GM20000 (cell line): ENCODE measurements at regions not wholly inside any gene's neighbourhood (a gene's known extent, or its start where the extent isn't known, plus 50 kb on each side); places are given as distances from the start of the nearest gene placed in this dataset.

Experiments used
- DNase-seq: peaks from one replicate; pipeline ENCODE4 v3.0.0; 2012; ENCODE audit warnings: low spot score
- TF ChIP-seq, protein P1 (sequence below): IDR thresholded peaks from 2 replicates; pipeline ENCODE4 v1.5.1; 2012; ENCODE audit warnings: mild to moderate bottlenecking, control low read depth; ENCODE audit errors: extremely low read depth, missing control alignments

DNA sequence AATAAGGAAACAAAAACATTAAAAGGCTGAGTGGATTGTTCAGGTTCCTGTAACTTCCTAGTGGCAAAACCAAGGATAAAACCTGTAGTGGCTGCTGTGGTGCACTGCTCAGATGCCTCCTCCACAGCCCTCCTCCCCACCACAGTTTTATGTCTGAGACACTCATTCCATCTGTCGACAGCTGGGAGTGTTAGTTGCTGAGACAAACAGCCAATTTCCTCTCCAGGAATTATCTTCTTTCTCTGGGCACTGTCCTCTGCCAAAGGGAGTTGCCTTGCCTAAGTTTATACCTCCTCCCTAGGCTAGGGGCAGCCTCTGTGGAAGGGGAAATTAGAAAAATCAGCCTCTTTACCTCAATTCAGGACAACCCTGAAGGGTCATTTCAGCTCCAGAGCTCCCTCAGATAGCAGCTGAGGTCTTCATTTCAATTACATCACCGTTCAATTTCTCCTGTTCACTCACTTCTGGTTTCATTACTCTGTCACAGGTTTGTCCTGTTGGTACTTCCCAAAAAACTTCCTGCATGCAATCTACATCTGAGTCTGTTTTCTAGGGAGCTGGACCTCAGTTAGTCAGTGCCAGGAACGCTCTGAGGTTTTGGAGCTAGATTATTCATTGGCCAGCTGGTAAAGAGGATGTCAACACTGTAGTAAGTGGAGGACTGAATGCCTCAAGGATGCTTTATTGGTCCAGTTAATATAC, 74.9 kb upstream of the ATP2B1 start:
- DNase-seq = no peak
- TF ChIP-seq, protein P1, sequence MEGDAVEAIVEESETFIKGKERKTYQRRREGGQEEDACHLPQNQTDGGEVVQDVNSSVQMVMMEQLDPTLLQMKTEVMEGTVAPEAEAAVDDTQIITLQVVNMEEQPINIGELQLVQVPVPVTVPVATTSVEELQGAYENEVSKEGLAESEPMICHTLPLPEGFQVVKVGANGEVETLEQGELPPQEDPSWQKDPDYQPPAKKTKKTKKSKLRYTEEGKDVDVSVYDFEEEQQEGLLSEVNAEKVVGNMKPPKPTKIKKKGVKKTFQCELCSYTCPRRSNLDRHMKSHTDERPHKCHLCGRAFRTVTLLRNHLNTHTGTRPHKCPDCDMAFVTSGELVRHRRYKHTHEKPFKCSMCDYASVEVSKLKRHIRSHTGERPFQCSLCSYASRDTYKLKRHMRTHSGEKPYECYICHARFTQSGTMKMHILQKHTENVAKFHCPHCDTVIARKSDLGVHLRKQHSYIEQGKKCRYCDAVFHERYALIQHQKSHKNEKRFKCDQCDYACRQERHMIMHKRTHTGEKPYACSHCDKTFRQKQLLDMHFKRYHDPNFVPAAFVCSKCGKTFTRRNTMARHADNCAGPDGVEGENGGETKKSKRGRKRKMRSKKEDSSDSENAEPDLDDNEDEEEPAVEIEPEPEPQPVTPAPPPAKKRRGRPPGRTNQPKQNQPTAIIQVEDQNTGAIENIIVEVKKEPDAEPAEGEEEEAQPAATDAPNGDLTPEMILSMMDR = no peak

GRCh38 chr12:89782807-89783206, 74.2 kb upstream of the ATP2B1 start:
- TF ChIP-seq, protein P1 = no peak
- DNase-seq = no peak

GRCh38 chr12:89781946-89782550, 73.4 kb upstream of the ATP2B1 start:
- TF ChIP-seq, protein P1 = no peak
- DNase-seq = no peak

- no peak for DNase-seq
- TF ChIP-seq, protein P1 = no peak
These were observed 72.5 kb upstream of the ATP2B1 start for GRCh38 chr12:89781156-89781555.

DNA sequence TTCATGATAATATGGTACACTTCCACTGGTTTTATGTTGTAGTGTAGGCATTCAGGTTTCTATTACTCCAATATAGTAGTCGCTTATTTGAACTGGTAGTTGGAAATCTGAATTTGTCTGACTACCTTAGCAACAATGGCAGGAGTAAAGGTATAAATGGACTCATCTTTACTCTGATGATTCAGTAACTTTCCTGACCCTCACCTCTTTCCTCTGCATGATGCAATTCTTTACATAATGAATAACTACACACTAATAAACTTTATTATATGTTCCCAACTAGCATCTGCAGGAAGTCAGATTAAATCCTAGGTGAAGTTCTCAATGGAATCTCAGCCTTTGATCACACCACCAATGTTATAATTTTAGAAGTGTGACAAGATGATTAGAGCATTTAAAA, 70.5 kb upstream of the ATP2B1 start:
- no peak for DNase-seq
- TF ChIP-seq, protein P1 = no peak

DNA sequence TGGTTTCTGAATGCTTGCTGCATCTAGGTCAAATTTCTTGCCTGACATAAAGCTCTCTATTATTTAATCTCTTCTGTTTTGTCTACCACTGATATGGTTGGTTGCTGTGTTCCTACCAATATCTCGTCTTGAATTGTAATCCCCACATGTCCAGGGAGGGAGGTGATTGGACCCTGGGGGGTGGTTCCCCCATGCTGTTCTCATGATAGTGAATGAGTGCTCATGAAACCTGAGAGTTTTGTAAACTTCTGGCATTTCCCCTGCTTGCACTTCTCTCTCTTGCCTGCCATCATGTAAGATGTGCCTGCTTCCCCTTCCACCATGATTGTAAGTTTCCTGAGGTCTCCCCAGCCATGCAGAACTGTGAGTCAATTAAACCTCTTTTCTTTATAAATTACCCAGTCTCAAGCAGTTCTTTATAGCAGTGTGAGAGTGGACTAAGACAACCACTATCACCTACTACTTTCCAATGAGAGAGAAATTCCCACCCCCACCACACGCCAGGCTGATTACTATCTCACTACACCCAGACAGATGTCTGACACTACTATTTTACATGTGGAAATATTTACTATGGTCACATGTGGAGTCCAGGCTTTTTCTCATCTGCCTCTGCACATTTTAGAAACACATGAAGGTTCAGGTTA, 69.2 kb upstream of the ATP2B1 start:
- TF ChIP-seq, protein P1 = no peak

DNA sequence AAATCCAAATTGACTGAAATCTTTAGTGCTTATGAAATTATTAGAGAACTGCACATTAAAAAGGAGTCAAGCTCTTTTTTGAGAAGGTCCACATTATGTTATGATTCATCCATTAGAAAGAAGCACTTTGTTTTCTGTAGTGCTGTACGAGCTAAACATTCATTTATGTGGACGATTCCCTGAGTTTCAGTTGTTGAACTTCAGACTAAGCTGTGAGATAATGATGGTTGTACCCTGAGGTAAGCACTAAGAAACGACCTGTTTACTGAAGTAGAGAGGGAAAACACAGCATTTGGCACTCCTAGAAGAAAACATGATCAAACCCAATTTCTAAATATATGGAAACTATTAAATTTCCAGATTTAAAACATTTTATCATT, 67.3 kb upstream of the ATP2B1 start:
- TF ChIP-seq, protein P1 = no peak
- no peak for DNase-seq

More for the DNA sequence above, 69.2 kb upstream of the ATP2B1 start:
- DNase-seq = no peak
